ENCODE measurements at regions not wholly inside any gene's neighbourhood (a gene's known extent, or its start where the extent isn't known, plus 50 kb on each side); places are given as distances from the start of the nearest gene placed in this dataset.

DNA sequence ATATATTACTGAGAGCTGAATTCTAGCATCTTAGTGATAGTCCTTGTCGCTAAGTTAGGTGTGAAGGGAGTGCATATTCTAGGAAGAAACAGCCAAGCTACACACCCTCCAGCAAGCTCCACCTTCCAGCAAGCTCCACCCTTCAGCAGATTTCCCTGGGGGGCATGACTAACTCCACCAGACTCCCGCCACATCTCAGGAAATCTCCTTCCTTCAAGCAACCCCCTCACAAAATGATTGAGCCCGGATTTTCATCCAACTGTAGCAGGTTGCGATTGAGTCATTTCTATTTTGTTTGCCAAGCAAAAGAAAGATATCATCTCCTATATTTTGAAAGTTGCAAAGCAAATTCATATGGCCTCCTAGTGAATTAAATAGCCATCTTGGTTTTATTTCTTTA lies 162.1 kb upstream of the TMTC4 start:
- TF ChIP-seq, protein P1, sequence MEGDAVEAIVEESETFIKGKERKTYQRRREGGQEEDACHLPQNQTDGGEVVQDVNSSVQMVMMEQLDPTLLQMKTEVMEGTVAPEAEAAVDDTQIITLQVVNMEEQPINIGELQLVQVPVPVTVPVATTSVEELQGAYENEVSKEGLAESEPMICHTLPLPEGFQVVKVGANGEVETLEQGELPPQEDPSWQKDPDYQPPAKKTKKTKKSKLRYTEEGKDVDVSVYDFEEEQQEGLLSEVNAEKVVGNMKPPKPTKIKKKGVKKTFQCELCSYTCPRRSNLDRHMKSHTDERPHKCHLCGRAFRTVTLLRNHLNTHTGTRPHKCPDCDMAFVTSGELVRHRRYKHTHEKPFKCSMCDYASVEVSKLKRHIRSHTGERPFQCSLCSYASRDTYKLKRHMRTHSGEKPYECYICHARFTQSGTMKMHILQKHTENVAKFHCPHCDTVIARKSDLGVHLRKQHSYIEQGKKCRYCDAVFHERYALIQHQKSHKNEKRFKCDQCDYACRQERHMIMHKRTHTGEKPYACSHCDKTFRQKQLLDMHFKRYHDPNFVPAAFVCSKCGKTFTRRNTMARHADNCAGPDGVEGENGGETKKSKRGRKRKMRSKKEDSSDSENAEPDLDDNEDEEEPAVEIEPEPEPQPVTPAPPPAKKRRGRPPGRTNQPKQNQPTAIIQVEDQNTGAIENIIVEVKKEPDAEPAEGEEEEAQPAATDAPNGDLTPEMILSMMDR (IDR thresholded peaks at IDR 0.05; ENCODE audit: insufficient read depth, low read length) = no peak
- TF ChIP-seq, protein P2, sequence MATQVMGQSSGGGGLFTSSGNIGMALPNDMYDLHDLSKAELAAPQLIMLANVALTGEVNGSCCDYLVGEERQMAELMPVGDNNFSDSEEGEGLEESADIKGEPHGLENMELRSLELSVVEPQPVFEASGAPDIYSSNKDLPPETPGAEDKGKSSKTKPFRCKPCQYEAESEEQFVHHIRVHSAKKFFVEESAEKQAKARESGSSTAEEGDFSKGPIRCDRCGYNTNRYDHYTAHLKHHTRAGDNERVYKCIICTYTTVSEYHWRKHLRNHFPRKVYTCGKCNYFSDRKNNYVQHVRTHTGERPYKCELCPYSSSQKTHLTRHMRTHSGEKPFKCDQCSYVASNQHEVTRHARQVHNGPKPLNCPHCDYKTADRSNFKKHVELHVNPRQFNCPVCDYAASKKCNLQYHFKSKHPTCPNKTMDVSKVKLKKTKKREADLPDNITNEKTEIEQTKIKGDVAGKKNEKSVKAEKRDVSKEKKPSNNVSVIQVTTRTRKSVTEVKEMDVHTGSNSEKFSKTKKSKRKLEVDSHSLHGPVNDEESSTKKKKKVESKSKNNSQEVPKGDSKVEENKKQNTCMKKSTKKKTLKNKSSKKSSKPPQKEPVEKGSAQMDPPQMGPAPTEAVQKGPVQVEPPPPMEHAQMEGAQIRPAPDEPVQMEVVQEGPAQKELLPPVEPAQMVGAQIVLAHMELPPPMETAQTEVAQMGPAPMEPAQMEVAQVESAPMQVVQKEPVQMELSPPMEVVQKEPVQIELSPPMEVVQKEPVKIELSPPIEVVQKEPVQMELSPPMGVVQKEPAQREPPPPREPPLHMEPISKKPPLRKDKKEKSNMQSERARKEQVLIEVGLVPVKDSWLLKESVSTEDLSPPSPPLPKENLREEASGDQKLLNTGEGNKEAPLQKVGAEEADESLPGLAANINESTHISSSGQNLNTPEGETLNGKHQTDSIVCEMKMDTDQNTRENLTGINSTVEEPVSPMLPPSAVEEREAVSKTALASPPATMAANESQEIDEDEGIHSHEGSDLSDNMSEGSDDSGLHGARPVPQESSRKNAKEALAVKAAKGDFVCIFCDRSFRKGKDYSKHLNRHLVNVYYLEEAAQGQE (IDR thresholded peaks at IDR 0.05; ENCODE audit: insufficient replicate concordance, low read depth) = no peak
- TF ChIP-seq GABPA (IDR thresholded peaks at IDR 0.05; ENCODE audit: low read depth) (no peak), SPI1 (IDR thresholded peaks at IDR 0.05; ENCODE audit: borderline replicate concordance, low read depth) (no peak), POLR2AphosphoS5 (IDR thresholded peaks at IDR 0.05; ENCODE audit: low read depth) (no peak)
- Histone ChIP-seq H3K27ac (replicated peaks) (no peak overlapping the region), H3K4me3 (replicated peaks; ENCODE audit: insufficient read depth, low read length) (no peak overlapping the region), H3K27me3 (ENCODE audit: insufficient read depth, poor library complexity, severe bottlenecking) (no peaks in the 10 kb centered on the region)
- no peak for DNase-seq (ENCODE audit: low read depth in 1 of 2, low spot score in 1 of 2)

DNA sequence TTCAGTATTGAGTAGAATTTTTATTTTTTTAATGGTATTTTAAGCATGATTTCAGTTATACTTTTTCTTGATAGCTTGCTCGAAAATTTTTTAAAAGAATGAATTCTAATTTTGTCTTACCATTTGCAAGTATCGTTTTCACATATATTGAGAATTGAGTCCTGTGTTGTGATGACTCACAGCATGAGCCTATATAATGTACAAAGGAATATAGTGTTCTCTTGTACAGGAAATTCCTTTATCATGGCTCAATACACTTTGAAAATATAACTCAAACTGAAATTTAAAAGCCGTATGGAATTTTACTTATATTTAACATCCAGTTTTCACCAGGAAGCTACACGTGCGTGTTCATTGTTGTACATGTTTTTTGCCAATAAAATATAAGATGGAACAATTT lies 161.1 kb upstream of the TMTC4 start:
- TF ChIP-seq POLR2AphosphoS5 (IDR thresholded peaks at IDR 0.05; ENCODE audit: low read depth) = no peak
- Histone ChIP-seq H3K4me3 (replicated peaks; ENCODE audit: insufficient read depth, low read length) (no peak overlapping the region), H3K27me3 (ENCODE audit: insufficient read depth, poor library complexity, severe bottlenecking) (no peaks in the 10 kb centered on the region), H3K27ac (replicated peaks) (no peak overlapping the region)
- DNase-seq (ENCODE audit: low read depth in 1 of 2, low spot score in 1 of 2) = no peak

DNA sequence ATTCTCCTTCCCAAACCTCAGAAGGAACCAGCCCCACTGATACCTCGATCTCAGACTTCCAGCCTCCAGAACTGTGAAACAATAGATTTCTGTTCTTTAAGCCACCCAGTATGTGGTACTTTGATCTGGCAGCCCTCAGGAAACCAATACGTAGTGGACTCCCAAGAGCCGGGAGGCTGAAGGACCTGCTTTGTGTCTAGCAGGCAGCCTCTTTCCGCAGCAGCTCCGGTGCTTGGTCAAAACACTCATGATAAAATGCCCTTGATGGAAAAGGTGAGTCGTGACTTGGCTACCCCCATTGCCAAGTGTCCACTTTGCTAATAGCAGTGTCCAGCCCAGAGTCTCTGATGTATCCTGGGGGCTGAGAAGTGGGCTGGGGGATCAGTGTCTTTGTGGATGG lies 158.8 kb upstream of the TMTC4 start:
- TF ChIP-seq, protein P2 (IDR thresholded peaks at IDR 0.05; ENCODE audit: insufficient replicate concordance, low read depth) = no peak
- H3K27me3 ChIP-seq (ENCODE audit: insufficient read depth, poor library complexity, severe bottlenecking) = no peaks in the 10 kb centered on the region
- H3K27ac ChIP-seq (replicated peaks) = no peak overlapping the region
- DNase-seq (ENCODE audit: low read depth in 1 of 2, low spot score in 1 of 2) = no peak
- H3K4me3 ChIP-seq (replicated peaks; ENCODE audit: insufficient read depth, low read length) = no peak overlapping the region

DNA sequence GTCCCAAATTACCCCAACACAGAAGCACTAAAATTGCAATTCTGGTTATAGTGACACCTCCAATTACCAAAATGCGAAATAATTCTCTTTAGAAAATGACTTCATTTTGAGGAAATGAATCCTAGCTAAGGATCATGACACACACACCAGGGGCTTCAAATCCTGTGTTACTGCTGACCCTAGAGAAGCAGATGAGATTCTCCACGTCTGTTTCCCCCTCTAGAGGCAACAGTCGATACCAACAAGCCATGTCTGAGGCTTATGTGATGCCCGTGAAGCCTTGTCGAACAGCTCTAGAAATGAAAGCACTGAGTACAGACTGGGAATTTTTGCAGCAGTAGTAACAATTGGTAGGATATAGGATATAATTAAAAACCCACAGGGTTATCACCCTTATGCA lies 153.6 kb upstream of the TMTC4 start:
- no peak for DNase-seq (ENCODE audit: low read depth in 1 of 2, low spot score in 1 of 2)
- no peak overlapping the region for H3K4me3 ChIP-seq (replicated peaks; ENCODE audit: insufficient read depth, low read length)
- TF ChIP-seq, protein P2 (IDR thresholded peaks at IDR 0.05; ENCODE audit: insufficient replicate concordance, low read depth) = no peak
- TF ChIP-seq POLR2AphosphoS5 (IDR thresholded peaks at IDR 0.05; ENCODE audit: low read depth) = no peak
- TF ChIP-seq, protein P1 (IDR thresholded peaks at IDR 0.05; ENCODE audit: insufficient read depth, low read length) = no peak
- TF ChIP-seq SPI1 (IDR thresholded peaks at IDR 0.05; ENCODE audit: borderline replicate concordance, low read depth) = no peak
- TF ChIP-seq GABPA (IDR thresholded peaks at IDR 0.05; ENCODE audit: low read depth) = no peak
- no peak overlapping the region for H3K27ac ChIP-seq (replicated peaks)
- H3K27me3 ChIP-seq (ENCODE audit: insufficient read depth, poor library complexity, severe bottlenecking) = peaks cover 12% of the 10 kb centered on the region
